ENCODE measurements at regions not wholly inside any gene's neighbourhood (a gene's known extent, or its start where the extent isn't known, plus 50 kb on each side); places are given as distances from the start of the nearest gene placed in this dataset.

DNA sequence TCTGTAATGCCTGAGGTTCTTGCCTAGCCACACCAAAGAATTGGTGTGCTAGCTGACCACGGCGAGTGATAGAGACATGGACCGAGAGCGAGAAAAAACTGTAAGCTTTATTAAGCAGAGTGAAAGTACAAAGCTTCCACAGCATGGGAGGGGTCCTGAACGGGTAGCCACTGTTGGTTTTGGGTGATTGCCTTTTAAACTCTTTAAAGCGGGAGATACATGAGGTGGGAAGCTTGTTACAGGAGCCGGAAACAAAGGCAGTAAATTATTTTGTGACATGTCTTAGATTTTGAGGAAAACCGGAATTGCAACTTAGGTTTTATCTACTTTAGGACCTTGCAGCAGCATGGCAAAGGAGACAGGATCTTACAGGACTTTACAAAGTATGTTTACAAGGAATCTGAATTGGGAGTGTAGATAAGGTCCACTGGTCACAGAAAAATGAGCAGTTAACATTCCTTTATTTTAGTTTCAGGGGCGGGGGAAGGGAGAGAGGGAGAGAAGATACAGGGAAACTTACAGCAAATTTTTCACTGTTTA is 252.7 kb upstream of the MBL2 start:
- H3K27ac ChIP-seq (ENCODE audit: low read depth, low read length, severe bottlenecking), result no peak overlapping the region
- no peaks in the 10 kb centered on the region for H3K9me3 ChIP-seq (ENCODE audit: control insufficient read depth, low read length)
- WGBS, 2 experiments (ENCODE audit: insufficient coverage in 2 of 2), result no CpG with 5 or more reads among the region's 9 CpGs
- H3K4me3 ChIP-seq (ENCODE audit: extremely low read depth, insufficient read depth, low read length, poor library complexity, severe bottlenecking), result no peak overlapping the region
- H3K4me1 ChIP-seq (ENCODE audit: control insufficient read depth, insufficient read depth, low read length, poor library complexity, severe bottlenecking), result peaks cover 16% of the 10 kb centered on the region
- H3K36me3 ChIP-seq (ENCODE audit: control insufficient read depth, insufficient read depth, low read length), result peaks cover 3% of the 10 kb centered on the region

DNA sequence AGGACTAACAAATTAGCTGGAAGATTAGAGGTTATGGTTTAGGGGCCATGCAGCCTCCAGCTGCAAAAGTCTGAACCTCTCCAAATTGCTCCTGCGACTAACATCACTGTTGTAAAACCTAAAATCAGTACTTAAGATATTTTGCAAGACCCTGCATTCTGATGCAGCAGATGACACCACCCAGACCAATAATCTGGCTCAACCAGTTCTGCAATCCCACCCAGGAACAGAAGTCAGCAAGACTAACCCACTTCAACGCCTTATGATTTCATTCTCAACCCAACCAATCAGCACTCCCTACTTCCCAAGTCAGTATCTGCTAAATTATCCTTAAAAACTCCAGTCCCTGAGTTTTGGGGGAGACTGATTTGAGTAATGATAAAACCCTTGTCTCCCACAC is 250.8 kb upstream of the MBL2 start:
- Histone ChIP-seq H3K4me1 (ENCODE audit: control insufficient read depth, insufficient read depth, low read length, poor library complexity, severe bottlenecking) (peaks cover 6% of the 10 kb centered on the region), H3K36me3 (ENCODE audit: control insufficient read depth, insufficient read depth, low read length) (peaks cover 3% of the 10 kb centered on the region), H3K27ac (ENCODE audit: low read depth, low read length, severe bottlenecking) (no peak overlapping the region), H3K9me3 (ENCODE audit: control insufficient read depth, low read length) (no peaks in the 10 kb centered on the region), H3K4me3 (ENCODE audit: extremely low read depth, insufficient read depth, low read length, poor library complexity, severe bottlenecking) (peak overlapping the region; percentile 7)
- WGBS, 2 experiments (ENCODE audit: insufficient coverage in 2 of 2), result 79 to 93% methylated on average over 2 of the region's 2 CpGs

DNA sequence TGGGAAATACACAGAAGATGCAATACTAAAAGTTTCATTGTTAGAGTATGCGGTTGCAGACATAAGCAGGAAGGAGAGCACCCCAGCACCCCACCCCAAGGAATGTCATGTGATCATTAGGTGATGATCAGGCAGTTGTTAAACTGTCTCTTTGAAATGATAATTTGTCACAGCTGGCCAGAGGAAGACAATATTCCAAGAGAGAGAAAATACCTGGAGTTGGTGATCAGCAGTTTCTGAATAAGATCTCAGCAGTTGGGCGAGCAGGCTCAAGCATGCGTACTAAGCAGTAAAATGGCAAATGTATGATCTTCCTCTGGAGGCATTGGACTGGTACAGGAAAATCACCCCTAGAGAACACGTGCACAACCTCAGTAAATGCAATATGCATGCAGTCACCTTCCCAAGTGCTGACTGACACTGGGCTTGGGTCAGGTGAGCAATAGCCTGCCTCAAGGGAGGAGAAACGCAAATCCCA is 250.1 kb upstream of the MBL2 start:
- Histone ChIP-seq H3K4me1 (ENCODE audit: control insufficient read depth, insufficient read depth, low read length, poor library complexity, severe bottlenecking) (peaks cover 6% of the 10 kb centered on the region), H3K36me3 (ENCODE audit: control insufficient read depth, insufficient read depth, low read length) (peaks cover 3% of the 10 kb centered on the region), H3K27ac (ENCODE audit: low read depth, low read length, severe bottlenecking) (no peak overlapping the region), H3K4me3 (ENCODE audit: extremely low read depth, insufficient read depth, low read length, poor library complexity, severe bottlenecking) (no peak overlapping the region), H3K9me3 (ENCODE audit: control insufficient read depth, low read length) (no peaks in the 10 kb centered on the region)
- 51 to 81% methylated on average over 2 to 3 of the region's 5 CpGs for WGBS, 2 experiments (ENCODE audit: insufficient coverage in 2 of 2)

- H3K9me3 ChIP-seq (ENCODE audit: control insufficient read depth, low read length), result no peaks in the 10 kb centered on the region
- no CpG with 5 or more reads among the region's 3 CpGs for WGBS, 2 experiments (ENCODE audit: insufficient coverage in 2 of 2)
- H3K27ac ChIP-seq (ENCODE audit: low read depth, low read length, severe bottlenecking), result no peak overlapping the region
- no peak overlapping the region for H3K4me3 ChIP-seq (ENCODE audit: extremely low read depth, insufficient read depth, low read length, poor library complexity, severe bottlenecking)
- H3K4me1 ChIP-seq (ENCODE audit: control insufficient read depth, insufficient read depth, low read length, poor library complexity, severe bottlenecking), result no peaks in the 10 kb centered on the region
- no peaks in the 10 kb centered on the region for H3K36me3 ChIP-seq (ENCODE audit: control insufficient read depth, insufficient read depth, low read length)
Measured at GRCh38 chr10:53013201-53013810, 240.7 kb upstream of the MBL2 start.

GRCh38 chr10:53009961-53010907 is 237.7 kb upstream of the MBL2 start:
- Histone ChIP-seq H3K4me1 (ENCODE audit: control insufficient read depth, insufficient read depth, low read length, poor library complexity, severe bottlenecking) (peaks cover 9% of the 10 kb centered on the region), H3K4me3 (ENCODE audit: extremely low read depth, insufficient read depth, low read length, poor library complexity, severe bottlenecking) (no peak overlapping the region), H3K9me3 (ENCODE audit: control insufficient read depth, low read length) (no peaks in the 10 kb centered on the region), H3K36me3 (ENCODE audit: control insufficient read depth, insufficient read depth, low read length) (no peaks in the 10 kb centered on the region), H3K27ac (ENCODE audit: low read depth, low read length, severe bottlenecking) (no peak overlapping the region)
- WGBS, 2 experiments (ENCODE audit: insufficient coverage in 2 of 2), result 96% methylated on average over 3 of the region's 4 CpGs; no CpG with 5 or more reads in 1 of the 2 experiments

DNA sequence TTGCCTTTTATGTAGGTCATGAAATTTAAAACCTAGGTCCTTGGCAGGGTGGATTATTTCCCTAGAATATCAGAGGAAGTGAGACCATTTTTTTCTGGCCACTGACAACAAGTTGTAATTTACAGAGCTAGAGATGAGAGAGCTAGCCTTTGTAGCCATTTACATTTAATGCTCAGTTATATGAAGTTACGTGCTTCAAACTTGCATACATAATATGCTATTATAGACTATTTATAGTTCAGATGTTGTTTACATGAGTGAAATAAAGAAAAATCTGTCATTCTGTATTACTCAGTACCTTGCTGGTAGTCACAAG is 234.9 kb upstream of the MBL2 start:
- peaks cover 9% of the 10 kb centered on the region for H3K4me1 ChIP-seq (ENCODE audit: control insufficient read depth, insufficient read depth, low read length, poor library complexity, severe bottlenecking)
- H3K4me3 ChIP-seq (ENCODE audit: extremely low read depth, insufficient read depth, low read length, poor library complexity, severe bottlenecking), result no peak overlapping the region
- no peaks in the 10 kb centered on the region for H3K36me3 ChIP-seq (ENCODE audit: control insufficient read depth, insufficient read depth, low read length)
- no peak overlapping the region for H3K27ac ChIP-seq (ENCODE audit: low read depth, low read length, severe bottlenecking)
- no CpG with 5 or more reads among the region's 1 CpG for WGBS, 2 experiments (ENCODE audit: insufficient coverage in 2 of 2)
- no peaks in the 10 kb centered on the region for H3K9me3 ChIP-seq (ENCODE audit: control insufficient read depth, low read length)

DNA sequence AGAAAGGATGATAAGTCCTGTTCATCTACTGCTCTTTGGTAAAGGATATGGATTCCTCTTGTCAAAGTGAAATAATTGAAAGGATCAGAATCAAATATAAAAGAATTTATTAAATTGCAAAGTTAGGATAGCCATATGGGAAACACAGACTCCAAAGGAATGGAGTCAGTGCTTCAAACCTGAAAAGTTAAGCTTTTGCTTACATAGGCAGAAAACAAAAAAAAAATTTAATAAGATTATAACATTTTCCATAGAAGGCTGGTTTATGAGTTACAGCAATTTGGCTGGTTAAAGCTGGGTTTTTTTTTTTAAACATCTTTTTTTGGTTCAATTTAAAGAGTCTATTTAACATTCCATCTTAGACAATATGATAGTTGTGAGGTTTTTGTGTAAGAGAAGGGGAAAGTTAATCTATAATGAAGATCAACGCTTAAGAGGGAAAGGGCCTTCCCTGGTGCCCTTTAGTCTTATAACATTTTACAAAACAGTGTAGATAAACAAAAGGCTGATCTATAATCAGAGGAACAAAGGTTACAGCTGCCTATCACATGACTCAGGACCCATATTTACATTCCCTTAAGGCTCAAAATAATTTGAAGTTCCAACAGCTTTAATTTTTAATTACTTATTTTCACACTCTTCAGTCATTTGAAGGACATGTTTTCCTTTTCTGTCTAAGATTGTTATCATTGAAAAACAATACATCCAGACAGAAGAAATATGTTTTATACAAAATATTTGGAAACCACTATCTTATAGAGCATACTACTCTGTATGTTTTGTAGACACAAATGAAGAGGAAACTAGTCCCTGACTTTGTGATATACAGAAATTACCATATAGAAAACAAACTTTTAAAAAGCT is 234.3 kb upstream of the MBL2 start:
- H3K27ac ChIP-seq (ENCODE audit: low read depth, low read length, severe bottlenecking), result no peak overlapping the region
- H3K9me3 ChIP-seq (ENCODE audit: control insufficient read depth, low read length), result no peaks in the 10 kb centered on the region
- WGBS, 2 experiments (ENCODE audit: insufficient coverage in 2 of 2), result no CpG with 5 or more reads among the region's 1 CpG
- H3K4me1 ChIP-seq (ENCODE audit: control insufficient read depth, insufficient read depth, low read length, poor library complexity, severe bottlenecking), result peaks cover 9% of the 10 kb centered on the region
- no peak overlapping the region for H3K4me3 ChIP-seq (ENCODE audit: extremely low read depth, insufficient read depth, low read length, poor library complexity, severe bottlenecking)
- no peaks in the 10 kb centered on the region for H3K36me3 ChIP-seq (ENCODE audit: control insufficient read depth, insufficient read depth, low read length)

DNA sequence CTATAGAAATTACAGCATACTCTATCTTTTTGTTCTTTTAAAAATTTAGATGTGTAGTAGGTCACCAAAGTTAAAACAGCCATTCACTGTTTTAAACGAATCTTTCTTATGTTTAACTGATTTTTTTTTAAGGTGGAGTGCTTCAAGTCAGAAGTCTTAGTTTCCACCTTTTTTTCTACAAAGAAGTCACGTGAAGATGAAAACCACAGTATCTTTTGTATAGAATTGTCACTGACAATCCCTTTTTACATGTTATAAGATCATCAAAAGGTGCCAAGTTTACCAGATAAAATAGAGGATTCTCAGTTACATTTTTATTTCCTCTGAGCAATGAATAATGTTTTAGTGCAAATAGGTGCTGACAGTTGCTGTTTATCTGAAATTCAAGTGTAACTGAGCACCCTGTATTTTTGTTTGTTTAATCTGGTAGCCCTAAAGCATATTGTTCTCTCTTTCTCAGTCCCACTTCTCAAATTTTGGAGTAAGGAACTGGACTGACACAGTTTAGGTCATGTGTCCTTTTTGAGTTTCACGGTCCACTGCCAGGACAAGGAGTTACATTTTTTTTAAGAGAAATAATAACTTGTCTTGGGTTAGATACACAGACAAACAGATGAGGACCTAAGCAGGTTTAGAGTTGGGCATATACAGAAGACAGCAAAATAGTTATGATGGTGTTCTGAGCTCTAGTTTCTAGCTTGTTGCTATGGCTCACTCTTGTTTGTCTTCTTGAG is 233.2 kb upstream of the MBL2 start:
- H3K9me3 ChIP-seq (ENCODE audit: control insufficient read depth, low read length), result no peaks in the 10 kb centered on the region
- H3K36me3 ChIP-seq (ENCODE audit: control insufficient read depth, insufficient read depth, low read length), result no peaks in the 10 kb centered on the region
- H3K4me3 ChIP-seq (ENCODE audit: extremely low read depth, insufficient read depth, low read length, poor library complexity, severe bottlenecking), result no peak overlapping the region
- H3K4me1 ChIP-seq (ENCODE audit: control insufficient read depth, insufficient read depth, low read length, poor library complexity, severe bottlenecking), result peaks cover 10% of the 10 kb centered on the region
- H3K27ac ChIP-seq (ENCODE audit: low read depth, low read length, severe bottlenecking), result no peak overlapping the region
- 75 to 80% methylated on average over 1 of the region's 3 CpGs for WGBS, 2 experiments (ENCODE audit: insufficient coverage in 2 of 2)

GRCh38 chr10:53003094-53003493 is 230.5 kb upstream of the MBL2 start:
- WGBS, 2 experiments (ENCODE audit: insufficient coverage in 2 of 2), result 89 to 91% methylated on average over 4 of the region's 5 CpGs
- H3K36me3 ChIP-seq (ENCODE audit: control insufficient read depth, insufficient read depth, low read length), result no peaks in the 10 kb centered on the region
- H3K9me3 ChIP-seq (ENCODE audit: control insufficient read depth, low read length), result no peaks in the 10 kb centered on the region
- H3K4me1 ChIP-seq (ENCODE audit: control insufficient read depth, insufficient read depth, low read length, poor library complexity, severe bottlenecking), result peaks cover 25% of the 10 kb centered on the region
- H3K27ac ChIP-seq (ENCODE audit: low read depth, low read length, severe bottlenecking), result no peak overlapping the region
- no peak overlapping the region for H3K4me3 ChIP-seq (ENCODE audit: extremely low read depth, insufficient read depth, low read length, poor library complexity, severe bottlenecking)

- Histone ChIP-seq H3K4me3 (ENCODE audit: extremely low read depth, insufficient read depth, low read length, poor library complexity, severe bottlenecking) (no peak overlapping the region), H3K9me3 (ENCODE audit: control insufficient read depth, low read length) (peaks cover 4% of the 10 kb centered on the region), H3K27ac (ENCODE audit: low read depth, low read length, severe bottlenecking) (peak overlapping the region; percentile 46), H3K4me1 (ENCODE audit: control insufficient read depth, insufficient read depth, low read length, poor library complexity, severe bottlenecking) (peaks cover 16% of the 10 kb centered on the region), H3K36me3 (ENCODE audit: control insufficient read depth, insufficient read depth, low read length) (no peaks in the 10 kb centered on the region)
- no CpG with 5 or more reads among the region's 2 CpGs for WGBS, 2 experiments (ENCODE audit: insufficient coverage in 2 of 2)
Measured at GRCh38 chr10:52999681-53000080, 227.1 kb upstream of the MBL2 start.
